Panc1 (cell line): ENCODE measurements at regions not wholly inside any gene's neighbourhood (a gene's known extent, or its start where the extent isn't known, plus 50 kb on each side); places are given as distances from the start of the nearest gene placed in this dataset.

Experiments used
- CTCF ChIP-seq: fragments of 450-650 bp; IDR thresholded peaks from 2 replicates; pipeline ENCODE4 v1.5.1; 2017; ENCODE audit warnings: mild to moderate bottlenecking
- POLR2AphosphoS5 ChIP-seq: IDR thresholded peaks from 2 replicates; pipeline ENCODE4 v1.6.1; 2012; ENCODE audit warnings: mild to moderate bottlenecking, low read depth, low read length, moderate library complexity
- TCF7L2 ChIP-seq: IDR thresholded peaks from 2 replicates; pipeline ENCODE4 v1.6.1; 2011; ENCODE audit warnings: mild to moderate bottlenecking, low read depth, low read length, inconsistent platforms

- TF ChIP-seq CTCF (no peak), POLR2AphosphoS5 (no peak), TCF7L2 (no peak)
Observed at GRCh38 chr4:17336986-17337385, 174.9 kb downstream of the QDPR start.
